Thyroid gland (tissue), 4 donors: ENCODE measurements at regions not wholly inside any gene's neighbourhood (a gene's known extent, or its start where the extent isn't known, plus 50 kb on each side); places are given as distances from the start of the nearest gene placed in this dataset.

Experiments used
- POLR2A ChIP-seq, 2 donors: fragments of 450-650 bp; IDR thresholded peaks; one replicate each; pipeline ENCODE4 v1.6.1; 2017; ENCODE audit warnings: antibody characterized with exemption in 2 of 2, mild to moderate bottlenecking in 2 of 2, moderate library complexity in 1 of 2
- TF ChIP-seq, protein P1 (sequence below), 6 experiments: fragments of 200-600 bp in 3 of 6; fragments of 450-650 bp in 3 of 6; sonication (generic) in 3 of 6; IDR thresholded peaks; one replicate each; pipeline ENCODE4 v1.5.1; 2016 to 2019; ENCODE audit warnings: antibody characterized with exemption in 6 of 6, mild to moderate bottlenecking in 2 of 6, inconsistent platforms in 1 of 6, moderate library complexity in 1 of 6

DNA sequence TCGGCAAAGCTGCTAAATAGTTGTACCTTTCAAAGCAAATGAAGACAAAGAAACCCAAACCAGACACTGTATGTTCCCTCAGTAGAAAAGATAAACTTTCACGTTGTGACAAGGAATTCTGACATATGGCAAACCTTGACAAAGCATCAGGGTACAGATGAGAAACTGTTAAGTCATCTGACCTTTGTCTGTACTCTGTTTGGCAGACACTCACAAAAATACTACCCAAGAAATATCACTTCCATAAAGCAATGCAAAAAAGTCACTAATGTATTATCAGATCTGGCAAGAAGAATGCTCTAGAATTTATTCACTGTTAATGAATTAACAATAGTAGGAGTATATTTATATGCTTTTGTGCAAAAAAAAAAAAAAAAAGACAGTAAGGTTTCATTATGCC lies 843.7 kb downstream of the DIAPH3 start:
- TF ChIP-seq, protein P1, sequence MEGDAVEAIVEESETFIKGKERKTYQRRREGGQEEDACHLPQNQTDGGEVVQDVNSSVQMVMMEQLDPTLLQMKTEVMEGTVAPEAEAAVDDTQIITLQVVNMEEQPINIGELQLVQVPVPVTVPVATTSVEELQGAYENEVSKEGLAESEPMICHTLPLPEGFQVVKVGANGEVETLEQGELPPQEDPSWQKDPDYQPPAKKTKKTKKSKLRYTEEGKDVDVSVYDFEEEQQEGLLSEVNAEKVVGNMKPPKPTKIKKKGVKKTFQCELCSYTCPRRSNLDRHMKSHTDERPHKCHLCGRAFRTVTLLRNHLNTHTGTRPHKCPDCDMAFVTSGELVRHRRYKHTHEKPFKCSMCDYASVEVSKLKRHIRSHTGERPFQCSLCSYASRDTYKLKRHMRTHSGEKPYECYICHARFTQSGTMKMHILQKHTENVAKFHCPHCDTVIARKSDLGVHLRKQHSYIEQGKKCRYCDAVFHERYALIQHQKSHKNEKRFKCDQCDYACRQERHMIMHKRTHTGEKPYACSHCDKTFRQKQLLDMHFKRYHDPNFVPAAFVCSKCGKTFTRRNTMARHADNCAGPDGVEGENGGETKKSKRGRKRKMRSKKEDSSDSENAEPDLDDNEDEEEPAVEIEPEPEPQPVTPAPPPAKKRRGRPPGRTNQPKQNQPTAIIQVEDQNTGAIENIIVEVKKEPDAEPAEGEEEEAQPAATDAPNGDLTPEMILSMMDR (IDR thresholded peaks at IDR 0.05): no peak
- no peak for TF ChIP-seq POLR2A (IDR thresholded peaks at IDR 0.05)
